Karpas-422 (cell line): ENCODE measurements at regions not wholly inside any gene's neighbourhood (a gene's known extent, or its start where the extent isn't known, plus 50 kb on each side); places are given as distances from the start of the nearest gene placed in this dataset.

Source experiments
- DNase-seq: peaks from one replicate; pipeline ENCODE4 v3.0.0-alpha.2; 2015
- H2AFZ ChIP-seq: fragments of 200-600 bp; sonication (generic); 2 replicates; pipeline ENCODE4 v1.6.1; 2014; ENCODE audit warnings: antibody characterized with exemption, low read length, mixed read lengths
- H3K27ac ChIP-seq: fragments of 200-600 bp; sonication (generic); 2 replicates; pipeline ENCODE4 v1.5.1; 2014; ENCODE audit warnings: mild to moderate bottlenecking, low read length, moderate library complexity
- H3K27me3 ChIP-seq: fragments of 200-600 bp; sonication (generic); 2 replicates; pipeline ENCODE4 v1.6.1; 2014; ENCODE audit warnings: low read length, mixed read lengths
- H3K36me3 ChIP-seq: fragments of 200-600 bp; sonication (generic); 2 replicates; pipeline ENCODE4 v1.6.1; 2014; ENCODE audit warnings: low read length, mixed read lengths; ENCODE audit not compliant: insufficient read depth
- H3K4me1 ChIP-seq: fragments of 200-600 bp; sonication (generic); 2 replicates; pipeline ENCODE4 v1.6.1; 2014; ENCODE audit warnings: mild to moderate bottlenecking, low read length, mixed read lengths
- H3K4me2 ChIP-seq: fragments of 200-600 bp; sonication (generic); 2 replicates; pipeline ENCODE4 v1.6.1; 2014; ENCODE audit warnings: low read length, low read depth, mild to moderate bottlenecking; ENCODE audit not compliant: poor library complexity, severe bottlenecking
- H3K4me3 ChIP-seq: fragments of 200-600 bp; sonication (generic); 2 replicates; pipeline ENCODE4 v1.5.1; 2014; ENCODE audit warnings: mild to moderate bottlenecking, antibody characterized with exemption, low read length, mixed read lengths
- H3K79me2 ChIP-seq: fragments of 200-600 bp; sonication (generic); 2 replicates; pipeline ENCODE4 v1.6.1; 2014; ENCODE audit warnings: mild to moderate bottlenecking, low read length, mixed read lengths
- H3K9ac ChIP-seq: fragments of 200-600 bp; sonication (generic); 2 replicates; pipeline ENCODE4 v1.6.0; 2014; ENCODE audit warnings: low read length
- H3K9me2 ChIP-seq: fragments of 200-600 bp; sonication (generic), shearing (Covaris generic); replicated peaks from 2 replicates; pipeline ENCODE4 v1.6.0; 2014; ENCODE audit warnings: mild to moderate bottlenecking, low read length, moderate library complexity; ENCODE audit not compliant: insufficient read depth
- H3K9me3 ChIP-seq: fragments of 300-700, 200-600 bp; sonication (generic); 2 replicates; pipeline ENCODE4 v1.6.1; 2014; ENCODE audit warnings: low read length, mixed read lengths
- H4K20me1 ChIP-seq: fragments of 200-600 bp; sonication (generic); 2 replicates; pipeline ENCODE4 v1.6.1; 2014; ENCODE audit warnings: mild to moderate bottlenecking, antibody characterized with exemption, low read length, low read depth; ENCODE audit not compliant: insufficient read depth

GRCh38 chr3:117407317-117407716, 697.7 kb downstream of the TUSC7 start:
- no peaks in the 10 kb centered on the region for H3K36me3 ChIP-seq
- no peak overlapping the region for H3K27ac ChIP-seq
- no peak overlapping the region for H3K4me3 ChIP-seq
- H2AFZ ChIP-seq, result no peak overlapping the region
- no peaks in the 10 kb centered on the region for H3K9me3 ChIP-seq
- no peaks in the 10 kb centered on the region for H3K4me1 ChIP-seq
- no peaks in the 10 kb centered on the region for H3K27me3 ChIP-seq
- H3K9ac ChIP-seq, result no peak overlapping the region
- H4K20me1 ChIP-seq, result no peaks in the 10 kb centered on the region
- peak; percentile 45 for DNase-seq
- no peaks in the 10 kb centered on the region for H3K9me2 ChIP-seq
- no peak overlapping the region for H3K4me2 ChIP-seq
- H3K79me2 ChIP-seq, result no peaks in the 10 kb centered on the region

- Histone ChIP-seq H3K9me3 (no peaks in the 10 kb centered on the region), H3K36me3 (no peaks in the 10 kb centered on the region), H3K27ac (no peak overlapping the region), H2AFZ (no peak overlapping the region), H3K9ac (no peak overlapping the region), H3K4me2 (no peak overlapping the region), H3K79me2 (no peaks in the 10 kb centered on the region), H3K9me2 (no peaks in the 10 kb centered on the region), H3K27me3 (no peaks in the 10 kb centered on the region), H4K20me1 (no peaks in the 10 kb centered on the region), H3K4me1 (no peaks in the 10 kb centered on the region), H3K4me3 (no peak overlapping the region)
- DNase-seq, result no peak
These were observed 699.2 kb downstream of the TUSC7 start for GRCh38 chr3:117408811-117409210.

DNA sequence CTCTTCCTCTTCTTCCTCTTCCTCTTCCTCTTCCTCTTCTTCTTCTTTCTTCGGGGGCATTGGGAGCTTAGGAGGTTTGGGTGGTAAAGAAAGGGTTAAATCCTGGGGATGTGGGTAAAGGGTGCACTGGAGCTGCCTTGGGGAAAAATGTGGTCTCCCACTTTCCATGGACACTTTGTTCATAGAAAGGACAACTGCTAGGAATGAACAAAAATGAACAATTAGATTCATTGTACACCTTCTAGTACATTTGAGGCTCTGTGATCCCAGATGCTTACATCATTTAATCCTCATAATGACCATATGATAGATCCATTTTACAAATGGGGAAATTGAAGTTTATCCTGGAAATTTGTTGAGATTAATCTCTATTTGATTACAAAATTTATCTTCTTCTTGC, 699.7 kb downstream of the TUSC7 start:
- H3K27ac ChIP-seq, result no peak overlapping the region
- DNase-seq, result no peak
- no peak overlapping the region for H3K4me3 ChIP-seq
- H3K36me3 ChIP-seq, result no peaks in the 10 kb centered on the region
- no peaks in the 10 kb centered on the region for H3K4me1 ChIP-seq
- H3K79me2 ChIP-seq, result no peaks in the 10 kb centered on the region
- H4K20me1 ChIP-seq, result no peaks in the 10 kb centered on the region
- H3K9me2 ChIP-seq, result no peaks in the 10 kb centered on the region
- no peaks in the 10 kb centered on the region for H3K9me3 ChIP-seq
- H3K4me2 ChIP-seq, result no peak overlapping the region
- no peak overlapping the region for H2AFZ ChIP-seq
- H3K9ac ChIP-seq, result no peak overlapping the region
- H3K27me3 ChIP-seq, result no peaks in the 10 kb centered on the region

DNA sequence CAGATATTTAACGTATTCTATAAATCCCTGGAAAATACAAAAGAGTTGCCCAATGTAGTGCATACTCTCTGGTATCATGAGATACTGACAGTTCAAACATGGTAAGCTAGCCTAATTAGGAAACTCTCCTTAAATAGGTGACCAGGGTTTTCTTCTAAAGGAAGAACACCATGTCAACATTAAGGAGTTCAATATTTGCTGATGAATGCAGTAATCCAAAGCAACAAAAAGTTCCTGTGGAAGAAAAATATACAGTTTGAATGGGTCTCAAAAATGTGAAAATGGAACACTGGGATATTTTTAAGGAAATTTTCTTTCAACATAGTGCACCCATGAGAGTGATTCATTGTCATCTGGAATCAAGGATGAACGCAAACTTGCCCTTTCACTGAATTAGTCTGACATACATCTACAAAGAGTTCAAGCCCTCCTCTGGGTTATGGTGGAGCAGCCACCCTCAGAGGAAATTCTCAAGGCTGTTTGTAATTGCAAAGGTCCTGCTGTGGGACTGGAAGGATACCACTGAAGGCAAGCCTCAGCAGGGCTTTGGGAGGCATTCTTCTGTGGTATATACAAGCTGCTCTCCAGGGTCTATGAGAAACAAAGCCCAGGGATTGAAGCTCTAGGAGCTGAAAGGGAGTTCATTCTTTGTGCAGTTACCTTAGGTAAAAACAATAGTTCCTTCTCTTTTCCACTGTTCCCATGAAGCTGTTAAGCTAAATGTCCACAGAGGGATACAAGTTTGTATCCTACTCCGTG, 700.3 kb downstream of the TUSC7 start:
- DNase-seq, result no peak
- Histone ChIP-seq H3K9me2 (no peaks in the 10 kb centered on the region), H3K27me3 (no peaks in the 10 kb centered on the region), H3K4me2 (no peak overlapping the region), H3K4me1 (no peaks in the 10 kb centered on the region), H3K27ac (no peak overlapping the region), H2AFZ (no peak overlapping the region), H3K4me3 (no peak overlapping the region), H3K9ac (no peak overlapping the region), H3K79me2 (no peaks in the 10 kb centered on the region), H3K36me3 (no peaks in the 10 kb centered on the region), H4K20me1 (no peaks in the 10 kb centered on the region), H3K9me3 (no peaks in the 10 kb centered on the region)

- Histone ChIP-seq H3K4me2 (no peak overlapping the region), H3K36me3 (no peaks in the 10 kb centered on the region), H2AFZ (no peak overlapping the region)
These were observed 702.4 kb downstream of the TUSC7 start for GRCh38 chr3:117411971-117412370.

GRCh38 chr3:117417411-117417810, 707.8 kb downstream of the TUSC7 start:
- Histone ChIP-seq H3K4me1 (no peaks in the 10 kb centered on the region), H3K4me2 (no peak overlapping the region), H2AFZ (no peak overlapping the region), H3K9me3 (no peaks in the 10 kb centered on the region), H3K36me3 (no peaks in the 10 kb centered on the region), H3K9ac (no peak overlapping the region), H3K4me3 (no peak overlapping the region), H4K20me1 (no peaks in the 10 kb centered on the region), H3K27me3 (no peaks in the 10 kb centered on the region), H3K79me2 (no peaks in the 10 kb centered on the region), H3K27ac (no peak overlapping the region), H3K9me2 (no peaks in the 10 kb centered on the region)
- no peak for DNase-seq

More at GRCh38 chr3:117411971-117412370, 702.4 kb downstream of the TUSC7 start:
- Histone ChIP-seq H3K4me1 (no peaks in the 10 kb centered on the region), H3K9me2 (no peaks in the 10 kb centered on the region), H3K9me3 (no peaks in the 10 kb centered on the region), H3K27me3 (no peaks in the 10 kb centered on the region), H3K79me2 (no peaks in the 10 kb centered on the region), H4K20me1 (no peaks in the 10 kb centered on the region), H3K4me3 (no peak overlapping the region), H3K9ac (no peak overlapping the region), H3K27ac (no peak overlapping the region)
- no peak for DNase-seq

DNA sequence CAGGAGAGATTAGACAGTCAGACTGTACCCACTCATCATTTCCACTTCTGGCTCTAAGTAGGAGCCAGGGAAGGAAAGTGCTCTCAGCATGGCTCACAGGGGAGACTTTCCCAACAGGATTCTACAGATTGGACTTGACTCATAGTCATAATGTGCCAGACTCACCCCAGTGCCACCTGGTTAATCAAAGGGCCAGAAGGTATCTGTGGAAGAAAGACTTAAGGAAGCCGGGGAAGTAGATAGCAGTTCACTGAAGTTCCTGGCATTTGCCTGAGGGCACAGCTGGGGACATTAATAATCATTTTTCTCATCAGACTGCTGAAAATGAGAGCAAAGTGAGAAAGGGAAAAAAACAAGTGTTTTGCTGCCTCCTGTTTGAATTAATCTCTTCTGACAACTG, 717.5 kb downstream of the TUSC7 start:
- H3K27me3 ChIP-seq, result no peaks in the 10 kb centered on the region
- no peak overlapping the region for H3K27ac ChIP-seq
- no peaks in the 10 kb centered on the region for H3K9me3 ChIP-seq
- no peak overlapping the region for H2AFZ ChIP-seq
- no peaks in the 10 kb centered on the region for H3K9me2 ChIP-seq
- no peak overlapping the region for H3K4me2 ChIP-seq
- no peak for DNase-seq
- no peaks in the 10 kb centered on the region for H3K36me3 ChIP-seq
- no peaks in the 10 kb centered on the region for H4K20me1 ChIP-seq
- no peaks in the 10 kb centered on the region for H3K79me2 ChIP-seq
- no peak overlapping the region for H3K4me3 ChIP-seq
- H3K4me1 ChIP-seq, result no peaks in the 10 kb centered on the region; the same call in 1 of the 2 replicates
- no peak overlapping the region for H3K9ac ChIP-seq

GRCh38 chr3:117433427-117433826, 723.8 kb downstream of the TUSC7 start:
- H3K4me2 ChIP-seq, result no peak overlapping the region
- no peak for DNase-seq
- H3K9ac ChIP-seq, result no peak overlapping the region

More at GRCh38 chr3:117433427-117433826, 723.8 kb downstream of the TUSC7 start:
- Histone ChIP-seq H3K9me3 (no peaks in the 10 kb centered on the region), H3K79me2 (no peaks in the 10 kb centered on the region), H4K20me1 (no peaks in the 10 kb centered on the region), H2AFZ (no peak overlapping the region), H3K27me3 (no peaks in the 10 kb centered on the region), H3K4me3 (no peak overlapping the region), H3K4me1 (no peaks in the 10 kb centered on the region), H3K9me2 (no peaks in the 10 kb centered on the region), H3K27ac (no peak overlapping the region), H3K36me3 (no peaks in the 10 kb centered on the region)
